ENCODE measurements at regions not wholly inside any gene's neighbourhood (a gene's known extent, or its start where the extent isn't known, plus 50 kb on each side); places are given as distances from the start of the nearest gene placed in this dataset.

- Histone ChIP-seq H3K4me3 (ENCODE audit: low read depth, low read length) (no peak overlapping the region), H3K36me3 (ENCODE audit: control insufficient read depth, insufficient read depth, low read length) (no peaks in the 10 kb centered on the region), H3K27me3 (ENCODE audit: control insufficient read depth, insufficient read depth, low read length) (no peaks in the 10 kb centered on the region)
- TF ChIP-seq CTCF (IDR thresholded peaks at IDR 0.05; ENCODE audit: insufficient read depth, low read length, severe bottlenecking) = no peak
- no peak for DNase-seq (ENCODE audit: low read depth)
- FAIRE-seq = no peak
Measured at GRCh38 chr16:65779201-65779600, 587.3 kb upstream of the CDH5 start.

- Histone ChIP-seq H3K4me3 (ENCODE audit: low read depth, low read length) (no peak overlapping the region), H3K36me3 (ENCODE audit: control insufficient read depth, insufficient read depth, low read length) (no peaks in the 10 kb centered on the region), H3K27me3 (ENCODE audit: control insufficient read depth, insufficient read depth, low read length) (no peaks in the 10 kb centered on the region)
- DNase-seq (ENCODE audit: low read depth) (no peak), FAIRE-seq (no peak)
- no peak for TF ChIP-seq CTCF (IDR thresholded peaks at IDR 0.05; ENCODE audit: insufficient read depth, low read length, severe bottlenecking)
Measured at GRCh38 chr16:65776639-65777183, 589.8 kb upstream of the CDH5 start.

- Histone ChIP-seq H3K4me3 (ENCODE audit: low read depth, low read length) (no peak overlapping the region), H3K36me3 (ENCODE audit: control insufficient read depth, insufficient read depth, low read length) (no peaks in the 10 kb centered on the region), H3K27me3 (ENCODE audit: control insufficient read depth, insufficient read depth, low read length) (no peaks in the 10 kb centered on the region)
- DNase-seq (ENCODE audit: low read depth) (no peak), FAIRE-seq (no peak)
- no peak for TF ChIP-seq CTCF (IDR thresholded peaks at IDR 0.05; ENCODE audit: insufficient read depth, low read length, severe bottlenecking)
Measured at GRCh38 chr16:65775829-65776228, 590.7 kb upstream of the CDH5 start.

GRCh38 chr16:65774350-65774749 lies 592.1 kb upstream of the CDH5 start:
- DNase-seq (ENCODE audit: low read depth) = no peak
- no peaks in the 10 kb centered on the region for H3K27me3 ChIP-seq (ENCODE audit: control insufficient read depth, insufficient read depth, low read length)
- no peak for FAIRE-seq
- TF ChIP-seq CTCF (IDR thresholded peaks at IDR 0.05; ENCODE audit: insufficient read depth, low read length, severe bottlenecking) = no peak
- no peak overlapping the region for H3K4me3 ChIP-seq (ENCODE audit: low read depth, low read length)
- no peaks in the 10 kb centered on the region for H3K36me3 ChIP-seq (ENCODE audit: control insufficient read depth, insufficient read depth, low read length)

- no peaks in the 10 kb centered on the region for H3K27me3 ChIP-seq (ENCODE audit: control insufficient read depth, insufficient read depth, low read length)
- DNase-seq (ENCODE audit: low read depth) (no peak), FAIRE-seq (no peak)
- H3K4me3 ChIP-seq (ENCODE audit: low read depth, low read length) = no peak overlapping the region
- TF ChIP-seq CTCF (IDR thresholded peaks at IDR 0.05; ENCODE audit: insufficient read depth, low read length, severe bottlenecking) = no peak
- H3K36me3 ChIP-seq (ENCODE audit: control insufficient read depth, insufficient read depth, low read length) = no peaks in the 10 kb centered on the region
Measured at GRCh38 chr16:65773301-65773874, 593.1 kb upstream of the CDH5 start.

All from bronchial epithelial cell (primary cell).